A549 (cell line): ENCODE measurements at regions not wholly inside any gene's neighbourhood (a gene's known extent, or its start where the extent isn't known, plus 50 kb on each side); places are given as distances from the start of the nearest gene placed in this dataset.

ENCODE experiments used
- ATAC-seq, 2 experiments: fragments of 200-7000 bp in 1 of 2; fragments of >200 bp in 1 of 2; cut with Nextera tagmentation in 1 of 2; cut with Tn5 transposase in 1 of 2; 3 replicates each; pipeline versions ENCODE4 v1.8.0 to v1.9.1; 2018 to 2020; ENCODE audit warnings: mild to moderate bottlenecking in 1 of 2, moderate library complexity in 1 of 2
- CTCF ChIA-PET: fragments of 300-600 bp; sonication (Branson Sonifier 250); formaldehyde crosslinking; extraction: SDS; loops from one replicate; lab custom pipeline; 2021; ENCODE audit warnings: antibody characterized with exemption, inconsistent platforms; lab: Yijun Ruan, JAX
- POLR2A ChIA-PET: fragments of 350-600 bp; formaldehyde crosslinking; extraction: SDS; loops from one replicate; lab custom pipeline; 2021; ENCODE audit warnings: antibody characterized with exemption, inconsistent platforms; lab: Yijun Ruan, JAX
- DNase-seq, 2 experiments: peaks; one replicate each; pipeline versions ENCODE4 v3.0.0 to v3.0.0-alpha.2; 2011 to 2016; ENCODE audit warnings: low read depth in 1 of 2, low spot score in 1 of 2
- FAIRE-seq: peaks from 2 replicates; lab custom pipeline; 2011; peaks lifted over from hg19 to GRCh38; lab: Jason Lieb, UNC
- H3K27ac ChIP-seq, 2 experiments: fragments of >200 bp; sonication (Bioruptor Twin); formaldehyde crosslinking; 3 replicates each; pipeline ENCODE4 v1.5.1; 2016 to 2017
- H3K4me1 ChIP-seq: fragments of >200 bp; sonication (Bioruptor Twin); formaldehyde crosslinking; 3 replicates; pipeline ENCODE4 v1.6.1; 2016
- H3K4me2 ChIP-seq: fragments of >200 bp; sonication (Bioruptor Twin); formaldehyde crosslinking; 3 replicates; pipeline ENCODE4 v1.6.1; 2016
- H3K4me3 ChIP-seq: fragments of >200 bp; sonication (Bioruptor Twin); formaldehyde crosslinking; 3 replicates; pipeline ENCODE4 v1.5.1; 2016
- H3K9me3 ChIP-seq: fragments of >200 bp; sonication (Bioruptor Twin); formaldehyde crosslinking; 3 replicates; pipeline ENCODE4 v1.6.1; 2016
- BHLHE40 ChIP-seq: IDR thresholded peaks from 2 replicates; pipeline ENCODE4 v1.6.1; 2012; ENCODE audit warnings: low read depth, low read length, inconsistent platforms
- CEBPB ChIP-seq, 2 experiments: fragments of >200 bp in 1 of 2; sonication (Bioruptor Twin) in 1 of 2; formaldehyde crosslinking in 1 of 2; IDR thresholded peaks; 2 replicates each; pipeline ENCODE4 v1.6.1; 2012 to 2016
- CHD2 ChIP-seq: fragments of 150-350 bp; IDR thresholded peaks from 2 replicates; pipeline ENCODE4 v1.6.1; 2014; ENCODE audit warnings: low read length; ENCODE audit not compliant: partially characterized antibody
- EP300 ChIP-seq, 2 experiments: fragments of >200 bp; sonication (Bioruptor Twin); formaldehyde crosslinking; IDR thresholded peaks; 2 replicates in 1 of 2; 3 replicates in 1 of 2; pipeline ENCODE4 v1.6.1; 2016 to 2017
- FOSL2 ChIP-seq, 2 experiments: fragments of 450-650 bp in 1 of 2; fragments of >200 bp in 1 of 2; sonication (Bioruptor Twin) in 1 of 2; formaldehyde crosslinking; IDR thresholded peaks; 2 replicates each; pipeline versions ENCODE4 v1.5.0 to v1.6.1; 2016 to 2020; ENCODE audit warnings: mild to moderate bottlenecking in 1 of 2, moderate library complexity in 1 of 2
- GATA3 ChIP-seq: IDR thresholded peaks from 2 replicates; pipeline ENCODE4 v1.6.1; 2012; ENCODE audit warnings: borderline replicate concordance
- HDAC2 ChIP-seq: fragments of 200-600 bp; sonication (generic); IDR thresholded peaks from 2 replicates; pipeline ENCODE4 v1.6.1; 2016
- HEYL ChIP-seq: fragments of 250-450 bp; sonication (Bioruptor Pico); IDR thresholded peaks from 2 replicates; pipeline ENCODE4 v1.8.0; 2021; ENCODE audit warnings: mild to moderate bottlenecking, moderate library complexity
- HOXA7 ChIP-seq: fragments of 250-450 bp; sonication (Bioruptor Pico); IDR thresholded peaks from 2 replicates; pipeline ENCODE4 v1.5.0; 2020; ENCODE audit warnings: mild to moderate bottlenecking, moderate library complexity
- HOXB13 ChIP-seq: fragments of 250-450 bp; sonication (Bioruptor Pico); IDR thresholded peaks from 2 replicates; pipeline ENCODE4 v1.5.0; 2020; ENCODE audit warnings: low read depth, mild to moderate bottlenecking, moderate library complexity
- JUN ChIP-seq, 2 experiments: fragments of >200 bp; sonication (Bioruptor Twin); formaldehyde crosslinking; IDR thresholded peaks; 2 replicates in 1 of 2; 3 replicates in 1 of 2; pipeline ENCODE4 v1.6.1; 2016 to 2017
- KDM1A ChIP-seq: fragments of 200-600 bp; sonication (generic); IDR thresholded peaks from 2 replicates; pipeline ENCODE4 v1.6.1; 2016; ENCODE audit warnings: low read depth, mild to moderate bottlenecking
- MAFK ChIP-seq: fragments of 450-650 bp; IDR thresholded peaks from 2 replicates; pipeline ENCODE4 v1.6.1; 2014; ENCODE audit not compliant: partially characterized antibody
- NFE2L2 ChIP-seq: fragments of 150-350 bp; conservative IDR thresholded peaks from 2 replicates; pipeline ENCODE4 v1.6.1; 2014; ENCODE audit warnings: low read length
- NPAS2 ChIP-seq: fragments of 250-450 bp; sonication (Bioruptor Pico); IDR thresholded peaks from 2 replicates; pipeline ENCODE4 v1.8.0; 2022; ENCODE audit warnings: mild to moderate bottlenecking, moderate library complexity, borderline replicate concordance
- PHF8 ChIP-seq: fragments of 200-600 bp; sonication (generic); IDR thresholded peaks from 2 replicates; pipeline ENCODE4 v1.6.1; 2016; ENCODE audit warnings: low read depth, mild to moderate bottlenecking, antibody characterized with exemption, moderate library complexity, borderline replicate concordance
- POLR2A ChIP-seq: IDR thresholded peaks from 2 replicates; pipeline ENCODE4 v1.6.1; 2012; ENCODE audit warnings: mild to moderate bottlenecking, low read length
- POLR2AphosphoS2 ChIP-seq: conservative IDR thresholded peaks from 2 replicates; pipeline ENCODE4 v1.6.1; 2012; ENCODE audit warnings: low read length, improper control_type of control experiment, inconsistent platforms
- RAD21 ChIP-seq, 2 experiments: fragments of >200 bp in 1 of 2; sonication (Bioruptor Twin) in 1 of 2; formaldehyde crosslinking in 1 of 2; IDR thresholded peaks in 1 of 2; conservative IDR thresholded peaks in 1 of 2; 2 replicates in 1 of 2; 3 replicates in 1 of 2; pipeline ENCODE4 v1.6.1; 2012 to 2018; ENCODE audit warnings: inconsistent platforms in 1 of 2
- RARB ChIP-seq: fragments of 250-450 bp; sonication (Bioruptor Pico); IDR thresholded peaks from 2 replicates; pipeline ENCODE4 v1.8.0; 2021; ENCODE audit warnings: mild to moderate bottlenecking, moderate library complexity
- RCOR1 ChIP-seq: fragments of 150-350 bp; IDR thresholded peaks from 2 replicates; pipeline ENCODE4 v1.6.1; 2014; ENCODE audit warnings: antibody characterized with exemption, low read length, low read depth
- RFX5 ChIP-seq: fragments of 450-650 bp; IDR thresholded peaks from 2 replicates; pipeline ENCODE4 v1.7.1; 2014; ENCODE audit warnings: antibody characterized with exemption, mild to moderate bottlenecking, moderate library complexity
- ZC3H11A ChIP-seq: fragments of 450-650 bp; IDR thresholded peaks from 2 replicates; pipeline ENCODE4 v1.6.1; 2014; ENCODE audit warnings: antibody characterized with exemption, mild to moderate bottlenecking
- ZNF302 ChIP-seq: fragments of 250-450 bp; sonication (Bioruptor Pico); IDR thresholded peaks from 2 replicates; pipeline ENCODE4 v1.9.0; 2021; ENCODE audit warnings: inconsistent platforms, mild to moderate bottlenecking, moderate library complexity
- ZSCAN20 ChIP-seq: fragments of 250-450 bp; sonication (Bioruptor Pico); IDR thresholded peaks from 2 replicates; pipeline ENCODE4 v1.8.0; 2022; ENCODE audit warnings: mild to moderate bottlenecking, moderate library complexity
- whole genome bisulfite sequencing: methylation state at CpG from one replicate; pipeline ENCODE4 v1.1.6; 2017; ENCODE audit errors: missing lambda C conversion rate; 5-methylcytosine and 5-hydroxymethylcytosine counted together
- TF ChIP-seq, protein P1 (sequence below): fragments of 250-450 bp; sonication (Bioruptor Pico); IDR thresholded peaks from 2 replicates; pipeline ENCODE4 v1.5.0; 2021; ENCODE audit warnings: mild to moderate bottlenecking, moderate library complexity, borderline replicate concordance
- TF ChIP-seq, protein P2 (sequence below): fragments of >200 bp; sonication (Bioruptor Twin); formaldehyde crosslinking; IDR thresholded peaks from 3 replicates; pipeline ENCODE4 v1.6.1; 2016
- TF ChIP-seq, protein P3 (sequence below): IDR thresholded peaks from 2 replicates; pipeline ENCODE4 v1.6.1; 2012
- TF ChIP-seq, protein P4 (sequence below): IDR thresholded peaks from 2 replicates; pipeline ENCODE4 v1.6.1; 2012; ENCODE audit warnings: low read depth, borderline replicate concordance
- TF ChIP-seq, protein P5 (sequence below): fragments of >200 bp; sonication (Bioruptor Twin); formaldehyde crosslinking; IDR thresholded peaks from 2 replicates; pipeline ENCODE4 v1.6.1; 2016

DNA sequence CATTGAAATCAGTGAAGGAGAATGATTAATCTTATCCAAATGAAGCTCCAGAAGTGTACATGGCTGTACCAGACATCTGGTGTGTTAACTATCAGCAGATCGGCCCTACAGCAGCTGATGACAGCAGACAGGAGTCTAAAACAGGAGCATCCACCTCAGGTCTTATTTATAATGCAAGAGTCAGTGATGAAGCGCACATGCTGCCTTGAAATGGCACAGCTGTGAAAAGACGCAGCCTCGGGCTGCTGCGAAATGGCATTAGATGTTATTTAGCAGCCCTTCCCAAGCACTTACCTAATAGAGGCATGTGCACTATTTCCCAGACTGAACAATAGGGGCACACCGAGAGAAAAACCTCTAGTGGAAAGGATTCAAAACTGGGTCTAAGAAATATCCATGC lies 472.3 kb upstream of the CBLB start (continued):
- TF ChIP-seq HDAC2 (no peak), RAD21 (conservative IDR thresholded peaks at IDR 0.05 in 1 of 2, IDR thresholded peaks at IDR 0.05 in 1 of 2) (no peak), MAFK (no peak), POLR2A (no peak)

DNA sequence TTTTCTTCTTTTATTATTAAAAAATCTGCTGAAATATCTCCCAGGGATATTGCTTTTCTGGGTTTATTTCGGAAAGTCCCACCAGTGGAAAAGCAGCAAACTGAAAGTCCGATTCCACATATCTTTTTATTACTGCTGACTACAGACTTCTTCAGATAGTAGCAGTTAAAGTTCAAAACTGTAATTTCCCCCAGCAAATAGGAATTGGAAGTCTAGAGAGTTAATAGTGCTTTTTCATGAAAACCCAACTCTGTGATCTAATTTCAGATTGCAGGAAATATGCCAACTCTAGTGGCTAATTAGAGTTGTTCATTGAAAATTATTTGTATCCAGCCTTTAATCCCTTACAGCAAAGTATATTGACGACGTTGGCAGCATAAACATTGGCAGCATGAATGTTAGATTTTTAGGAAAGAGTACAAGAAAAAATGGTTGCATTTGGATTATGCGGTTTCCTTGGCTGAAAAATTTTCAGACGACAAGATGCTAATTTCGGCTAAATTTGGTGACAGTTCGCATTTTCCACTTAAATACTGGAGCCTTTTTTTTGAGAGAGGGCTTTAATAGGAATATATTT lies 472.9 kb upstream of the CBLB start:
- FAIRE-seq = no peak
- no peak overlapping the region for H3K27ac ChIP-seq
- peaks cover 15% of the 10 kb centered on the region; the same call in 2 of the 3 replicates for H3K4me1 ChIP-seq
- no peak overlapping the region for H3K4me3 ChIP-seq
- WGBS = 77% methylated on average over 8 of the region's 8 CpGs
- TF ChIP-seq NPAS2 (CRISPR knock-in tag) = no peak
- no peak for TF ChIP-seq ZC3H11A
- no peak for TF ChIP-seq ZSCAN20 (CRISPR knock-in tag)
- TF ChIP-seq, protein P1, sequence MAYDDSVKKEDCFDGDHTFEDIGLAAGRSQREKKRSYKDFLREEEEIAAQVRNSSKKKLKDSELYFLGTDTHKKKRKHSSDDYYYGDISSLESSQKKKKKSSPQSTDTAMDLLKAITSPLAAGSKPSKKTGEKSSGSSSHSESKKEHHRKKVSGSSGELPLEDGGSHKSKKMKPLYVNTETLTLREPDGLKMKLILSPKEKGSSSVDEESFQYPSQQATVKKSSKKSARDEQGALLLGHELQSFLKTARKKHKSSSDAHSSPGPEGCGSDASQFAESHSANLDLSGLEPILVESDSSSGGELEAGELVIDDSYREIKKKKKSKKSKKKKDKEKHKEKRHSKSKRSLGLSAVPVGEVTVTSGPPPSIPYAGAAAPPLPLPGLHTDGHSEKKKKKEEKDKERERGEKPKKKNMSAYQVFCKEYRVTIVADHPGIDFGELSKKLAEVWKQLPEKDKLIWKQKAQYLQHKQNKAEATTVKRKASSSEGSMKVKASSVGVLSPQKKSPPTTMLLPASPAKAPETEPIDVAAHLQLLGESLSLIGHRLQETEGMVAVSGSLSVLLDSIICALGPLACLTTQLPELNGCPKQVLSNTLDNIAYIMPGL (CRISPR knock-in tag) = no peak
- no peak for TF ChIP-seq POLR2AphosphoS2
- no peak for TF ChIP-seq RFX5
- TF ChIP-seq, all 56 proteins: peak for 0
- POLR2A ChIA-PET = no interaction called here
- CTCF ChIA-PET = no interaction called here
- Histone ChIP-seq H3K9me3 (no peaks in the 10 kb centered on the region), H3K4me2 (no peak overlapping the region)
- DNase-seq (no peak), ATAC-seq (no peak)

DNA sequence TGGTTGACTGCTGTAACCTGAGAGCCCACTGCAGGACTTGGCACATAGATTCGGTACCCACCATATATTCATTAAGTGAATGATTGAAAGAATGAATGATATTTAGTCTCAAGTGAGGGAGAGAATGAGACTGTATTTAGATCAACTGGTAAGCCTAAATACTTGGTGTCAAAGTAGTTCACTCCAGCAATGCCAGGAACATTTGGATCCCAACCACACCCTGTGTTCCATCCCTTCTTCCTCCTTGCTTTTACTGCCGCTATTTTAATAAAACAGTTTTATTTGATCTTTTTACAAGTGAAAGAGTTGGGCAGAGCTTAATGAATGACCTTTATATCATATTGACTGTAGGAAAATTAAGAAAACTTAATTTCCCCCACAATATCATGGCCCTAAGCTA lies 473.6 kb upstream of the CBLB start:
- TF ChIP-seq EP300 (IDR thresholded peaks at IDR 0.05) (no peak), FOSL2 (IDR thresholded peaks at IDR 0.05) (no peak), FOSL2 (CRISPR knock-in tag; IDR thresholded peaks at IDR 0.05) (no peak), HEYL (CRISPR knock-in tag) (no peak), GATA3 (no peak)
- TF ChIP-seq, protein P2, sequence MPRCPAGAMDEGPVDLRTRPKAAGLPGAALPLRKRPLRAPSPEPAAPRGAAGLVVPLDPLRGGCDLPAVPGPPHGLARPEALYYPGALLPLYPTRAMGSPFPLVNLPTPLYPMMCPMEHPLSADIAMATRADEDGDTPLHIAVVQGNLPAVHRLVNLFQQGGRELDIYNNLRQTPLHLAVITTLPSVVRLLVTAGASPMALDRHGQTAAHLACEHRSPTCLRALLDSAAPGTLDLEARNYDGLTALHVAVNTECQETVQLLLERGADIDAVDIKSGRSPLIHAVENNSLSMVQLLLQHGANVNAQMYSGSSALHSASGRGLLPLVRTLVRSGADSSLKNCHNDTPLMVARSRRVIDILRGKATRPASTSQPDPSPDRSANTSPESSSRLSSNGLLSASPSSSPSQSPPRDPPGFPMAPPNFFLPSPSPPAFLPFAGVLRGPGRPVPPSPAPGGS = no peak
- TF ChIP-seq, protein P3, sequence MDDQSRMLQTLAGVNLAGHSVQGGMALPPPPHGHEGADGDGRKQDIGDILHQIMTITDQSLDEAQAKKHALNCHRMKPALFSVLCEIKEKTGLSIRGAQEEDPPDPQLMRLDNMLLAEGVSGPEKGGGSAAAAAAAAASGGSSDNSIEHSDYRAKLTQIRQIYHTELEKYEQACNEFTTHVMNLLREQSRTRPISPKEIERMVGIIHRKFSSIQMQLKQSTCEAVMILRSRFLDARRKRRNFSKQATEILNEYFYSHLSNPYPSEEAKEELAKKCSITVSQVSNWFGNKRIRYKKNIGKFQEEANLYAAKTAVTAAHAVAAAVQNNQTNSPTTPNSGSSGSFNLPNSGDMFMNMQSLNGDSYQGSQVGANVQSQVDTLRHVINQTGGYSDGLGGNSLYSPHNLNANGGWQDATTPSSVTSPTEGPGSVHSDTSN = no peak
- ATAC-seq (no peak), DNase-seq (no peak), FAIRE-seq (no peak)
- Histone ChIP-seq H3K4me3 (no peak overlapping the region), H3K27ac (no peak overlapping the region), H3K4me1 (peaks cover 15% of the 10 kb centered on the region; the same call in 2 of the 3 replicates), H3K4me2 (no peak overlapping the region), H3K9me3 (no peaks in the 10 kb centered on the region)
- POLR2A ChIA-PET = no interaction called here
- CTCF ChIA-PET = no interaction called here
- WGBS = 88% methylated on average over 2 of the region's 2 CpGs

DNA sequence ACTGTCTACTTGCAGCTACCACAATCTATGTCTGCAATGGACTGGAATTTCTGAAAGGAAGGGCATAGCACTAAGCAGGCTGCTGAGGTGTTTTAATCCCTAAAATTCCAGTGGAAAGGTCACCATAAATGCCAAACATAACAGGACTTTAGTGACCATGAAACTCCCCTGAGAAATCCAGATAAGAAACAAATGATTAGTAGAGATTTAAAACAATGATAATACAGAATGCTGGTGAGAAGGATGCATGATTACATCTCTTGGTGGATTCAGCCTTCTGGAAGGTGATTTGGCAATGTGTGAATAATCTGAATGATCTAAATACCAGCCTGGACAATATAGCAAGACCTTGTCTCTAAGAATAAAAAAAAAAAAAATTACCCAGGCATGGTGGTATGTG lies 475.0 kb upstream of the CBLB start:
- Histone ChIP-seq H3K4me3 (no peak overlapping the region), H3K4me1 (peaks cover 15% of the 10 kb centered on the region; the same call in 2 of the 3 replicates), H3K4me2 (no peak overlapping the region), H3K27ac (peak overlapping the region in 1 of 2 experiments; percentile 8; a peak in 1 of 6 replicates), H3K9me3 (no peaks in the 10 kb centered on the region)
- no peak for DNase-seq
- no peak for ATAC-seq
- CTCF ChIA-PET = interaction anchor here (0.7 kb wide), 1 partner anchor 19 kb away, joined by 3 read pairs; no protein-coding TSS in a partner anchor
- no peak for FAIRE-seq
- TF ChIP-seq ZNF302 (CRISPR knock-in tag) = no peak
- no peak for TF ChIP-seq POLR2AphosphoS2
- no peak for TF ChIP-seq RCOR1
- TF ChIP-seq, protein P4, sequence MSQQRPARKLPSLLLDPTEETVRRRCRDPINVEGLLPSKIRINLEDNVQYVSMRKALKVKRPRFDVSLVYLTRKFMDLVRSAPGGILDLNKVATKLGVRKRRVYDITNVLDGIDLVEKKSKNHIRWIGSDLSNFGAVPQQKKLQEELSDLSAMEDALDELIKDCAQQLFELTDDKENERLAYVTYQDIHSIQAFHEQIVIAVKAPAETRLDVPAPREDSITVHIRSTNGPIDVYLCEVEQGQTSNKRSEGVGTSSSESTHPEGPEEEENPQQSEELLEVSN = no peak
- no peak for TF ChIP-seq RARB (CRISPR knock-in tag)
- no peak for TF ChIP-seq CEBPB (IDR thresholded peaks at IDR 0.05)
- TF ChIP-seq, protein P5, sequence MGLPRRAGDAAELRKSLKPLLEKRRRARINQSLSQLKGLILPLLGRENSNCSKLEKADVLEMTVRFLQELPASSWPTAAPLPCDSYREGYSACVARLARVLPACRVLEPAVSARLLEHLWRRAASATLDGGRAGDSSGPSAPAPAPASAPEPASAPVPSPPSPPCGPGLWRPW = no peak
- no peak for TF ChIP-seq CHD2
- no peak for TF ChIP-seq GATA3
- no peak for TF ChIP-seq HOXB13
- no peak for TF ChIP-seq HEYL (CRISPR knock-in tag)
- no peak for TF ChIP-seq BHLHE40
- TF ChIP-seq PHF8 = no peak
- no peak for TF ChIP-seq HOXA7 (CRISPR knock-in tag)
- no peak for TF ChIP-seq KDM1A
- no peak for TF ChIP-seq JUN (IDR thresholded peaks at IDR 0.05)
- no peak for TF ChIP-seq NFE2L2
- POLR2A ChIA-PET = no interaction called here
